ENCODE measurements at regions not wholly inside any gene's neighbourhood (a gene's known extent, or its start where the extent isn't known, plus 50 kb on each side); places are given as distances from the start of the nearest gene placed in this dataset.

- DNase-seq (ENCODE audit: low spot score), result no peak
Measured at GRCh38 chr9:1757186-1757585, 258.0 kb upstream of the SMARCA2 start.

DNA sequence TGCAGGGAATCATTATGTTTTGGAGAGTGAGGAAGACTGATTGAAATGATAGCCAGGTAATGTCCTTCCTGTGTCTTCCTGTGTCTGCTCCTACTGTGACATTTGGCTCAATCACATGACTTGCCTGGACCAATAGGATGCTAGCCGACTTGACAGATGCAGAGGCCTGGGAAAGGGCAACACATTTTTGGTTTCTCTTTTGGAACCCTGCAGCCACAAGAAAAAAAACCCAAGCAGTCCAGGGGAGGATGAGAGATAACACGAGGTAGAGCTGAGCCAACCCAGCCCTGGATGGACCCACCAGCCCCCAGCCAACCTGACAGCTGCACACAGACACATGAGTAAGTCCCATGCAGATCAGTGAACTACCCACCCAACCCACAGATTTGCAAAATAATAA, 256.1 kb upstream of the SMARCA2 start:
- no peak for DNase-seq (ENCODE audit: low spot score)

DNA sequence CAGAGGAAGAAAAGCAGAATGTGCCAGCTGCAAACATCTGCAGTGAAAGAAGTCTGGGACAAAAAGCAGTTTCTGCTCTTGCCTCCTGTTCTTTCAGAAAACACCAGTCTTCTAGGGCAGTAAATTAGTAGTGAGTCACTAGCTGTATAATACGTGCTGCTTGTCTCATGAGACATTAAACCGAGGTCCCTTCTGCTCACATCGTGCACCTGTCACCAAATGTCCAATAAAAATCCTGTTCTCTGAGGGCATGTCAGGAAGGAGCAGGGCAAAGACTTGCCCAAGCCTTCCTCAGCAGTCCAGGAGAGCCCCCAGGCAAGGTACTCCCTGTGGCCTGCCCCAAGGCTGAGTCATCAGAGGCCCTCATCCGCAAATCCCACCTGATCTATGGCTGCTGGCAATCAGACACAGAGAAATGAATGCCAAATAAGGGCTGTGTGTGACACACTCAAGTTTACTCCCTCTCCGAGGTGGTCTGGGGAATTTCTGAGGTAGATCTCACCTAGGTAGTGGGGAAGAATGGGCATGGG, 255.3 kb upstream of the SMARCA2 start:
- DNase-seq (ENCODE audit: low spot score), result no peak

DNA sequence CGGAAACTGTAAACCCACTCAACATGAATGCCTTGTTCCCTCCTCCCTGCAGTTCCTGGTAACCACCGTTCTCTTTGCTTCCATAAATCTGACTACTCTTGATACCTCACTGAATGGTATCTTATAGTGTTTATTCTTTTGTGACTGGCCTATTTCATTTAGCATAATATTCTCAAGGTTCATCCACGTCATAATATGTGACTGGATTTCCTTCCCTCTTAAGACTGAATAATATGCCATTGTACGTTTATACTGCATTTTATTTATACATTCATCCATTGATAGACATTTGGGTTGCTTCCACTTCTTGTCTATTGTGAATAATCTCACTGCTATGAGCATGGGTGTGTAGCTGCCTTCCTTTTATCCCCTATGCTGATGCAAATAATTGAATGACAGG, 253.3 kb upstream of the SMARCA2 start:
- no peak for DNase-seq (ENCODE audit: low spot score)

DNA sequence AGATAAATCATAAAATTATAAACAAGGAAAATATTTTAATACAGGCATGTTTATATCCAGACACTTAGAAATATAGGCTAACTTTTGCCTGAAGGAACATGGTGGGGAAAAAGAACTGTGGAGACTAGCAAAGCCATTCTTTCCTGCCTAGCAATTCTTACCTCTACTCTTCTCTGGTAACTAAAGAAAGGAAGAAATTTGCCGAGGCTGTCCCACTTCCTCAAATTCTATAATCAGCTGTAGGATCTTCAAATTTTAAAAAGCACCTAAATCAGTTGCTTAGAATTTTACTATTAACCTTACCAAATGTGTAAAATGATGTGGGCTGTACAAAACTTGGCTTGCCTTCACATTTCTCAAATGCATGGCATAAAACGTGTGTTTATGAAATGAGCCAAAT, 249.1 kb upstream of the SMARCA2 start:
- no peak for DNase-seq (ENCODE audit: low spot score)

DNA sequence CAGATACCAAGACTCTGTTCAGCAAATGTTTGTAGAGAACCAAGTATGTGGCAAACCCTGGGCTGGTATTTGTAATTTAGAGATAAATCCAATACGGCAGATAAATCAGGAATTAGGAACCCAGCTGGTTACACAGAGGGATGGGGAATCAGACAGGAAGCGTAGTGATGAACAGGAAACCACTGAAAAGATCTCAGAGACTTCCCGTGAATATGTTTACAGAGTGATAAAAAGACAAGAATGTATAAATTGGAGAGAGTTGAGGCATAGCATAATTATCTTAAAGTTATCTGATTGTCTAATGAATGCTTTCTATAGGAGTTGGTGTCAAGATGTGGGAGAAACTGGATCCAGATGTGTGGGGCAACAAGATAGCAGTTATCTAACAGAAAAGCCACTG, 246.6 kb upstream of the SMARCA2 start:
- no peak for DNase-seq (ENCODE audit: low spot score)

DNA sequence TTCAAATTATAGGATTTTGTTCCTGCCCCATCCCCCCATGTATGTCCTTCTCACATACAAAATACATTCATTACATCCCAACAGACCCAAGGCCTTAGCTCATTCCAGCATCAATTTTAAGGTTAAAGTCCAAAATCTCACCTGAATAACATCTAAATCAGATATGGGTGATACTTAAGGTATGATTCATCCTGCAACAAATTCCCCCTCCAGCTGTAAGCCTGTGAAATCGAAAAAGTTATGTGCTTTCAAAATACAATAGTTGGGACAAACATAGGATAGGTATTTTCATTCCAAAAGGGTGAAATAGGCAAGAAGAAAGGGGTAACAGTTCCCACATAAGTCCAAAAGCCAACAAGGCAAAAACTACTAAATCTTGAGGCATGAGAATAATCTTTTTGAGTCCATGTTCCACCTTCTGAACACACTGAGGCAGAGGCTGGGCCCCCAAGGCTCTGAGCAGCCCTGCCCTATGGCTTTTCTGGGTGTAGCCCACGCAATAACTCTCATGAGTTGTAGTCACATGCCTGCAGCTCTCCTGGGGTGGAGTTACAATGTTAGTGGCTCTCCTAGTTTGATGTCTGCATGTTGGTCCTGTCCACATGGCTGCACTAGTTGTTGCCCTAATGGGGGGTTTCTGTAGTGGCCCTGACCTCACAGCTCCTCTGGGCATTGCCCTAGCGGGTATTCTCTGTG, 243.9 kb upstream of the SMARCA2 start:
- no peak for DNase-seq (ENCODE audit: low spot score)

DNA sequence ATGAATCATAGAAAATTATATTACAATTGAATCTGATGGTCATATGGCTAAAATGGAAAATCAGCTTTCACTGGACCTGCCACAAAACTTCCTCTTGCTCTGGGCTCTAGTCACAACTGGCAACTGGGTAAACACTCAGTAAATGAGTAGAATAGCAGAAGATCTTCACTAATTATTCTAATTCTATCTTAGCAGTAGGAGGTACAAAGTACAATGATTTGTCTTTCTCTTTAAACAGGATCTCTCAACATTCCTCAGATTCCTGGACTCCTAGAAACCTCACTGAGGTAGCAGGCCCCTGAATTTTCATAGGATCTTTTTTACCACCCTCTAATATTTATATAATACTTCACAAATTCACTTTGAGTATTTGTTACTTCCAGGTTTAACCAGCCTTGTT, 239.9 kb upstream of the SMARCA2 start:
- DNase-seq (ENCODE audit: low spot score), result no peak

DNA sequence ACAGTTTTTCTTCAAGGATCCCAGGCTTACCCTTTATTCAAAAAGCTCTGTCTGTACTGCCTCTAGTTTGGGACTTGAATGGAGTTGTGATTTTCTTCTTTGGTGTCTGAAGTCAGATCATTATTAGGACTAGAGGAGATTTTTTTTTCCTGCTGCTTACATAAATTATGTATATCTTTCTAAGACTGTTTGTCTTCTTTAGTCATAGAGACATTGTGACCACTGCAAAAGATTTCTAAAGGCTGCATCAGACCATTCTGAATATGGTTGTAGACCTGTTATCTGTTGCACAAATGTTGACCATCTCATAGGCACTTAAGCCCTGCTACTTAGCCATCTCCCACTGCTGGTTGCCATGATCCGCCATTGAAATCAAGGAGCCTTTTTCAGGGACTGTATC, 238.5 kb upstream of the SMARCA2 start:
- no peak for DNase-seq (ENCODE audit: low spot score)

DNA sequence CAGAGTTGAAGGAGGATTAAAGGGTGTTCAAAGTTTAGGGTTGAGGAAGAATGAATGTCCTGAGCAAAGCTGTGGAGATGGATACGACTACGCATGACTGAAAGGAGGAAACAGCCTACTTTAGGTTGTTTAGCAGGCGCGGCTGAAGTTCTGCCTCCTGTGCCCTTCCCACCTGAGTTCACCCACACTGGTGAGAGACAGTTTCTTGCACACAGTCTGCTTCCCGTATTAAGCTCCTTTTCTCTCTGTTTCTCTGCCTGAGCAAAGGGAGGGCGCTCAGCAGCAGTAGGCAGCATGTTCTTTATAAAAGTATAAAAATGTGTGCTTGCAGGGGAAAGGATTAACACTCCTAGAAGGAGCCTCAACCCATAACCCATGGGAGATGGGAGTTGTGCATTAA, 224.0 kb upstream of the SMARCA2 start:
- no peak for DNase-seq (ENCODE audit: low spot score)

- no peak for DNase-seq (ENCODE audit: low spot score)
Measured at GRCh38 chr9:1794547-1795270, 220.4 kb upstream of the SMARCA2 start.

- DNase-seq (ENCODE audit: low spot score), result no peak
Measured at GRCh38 chr9:1804128-1804865, 210.8 kb upstream of the SMARCA2 start.

DNA sequence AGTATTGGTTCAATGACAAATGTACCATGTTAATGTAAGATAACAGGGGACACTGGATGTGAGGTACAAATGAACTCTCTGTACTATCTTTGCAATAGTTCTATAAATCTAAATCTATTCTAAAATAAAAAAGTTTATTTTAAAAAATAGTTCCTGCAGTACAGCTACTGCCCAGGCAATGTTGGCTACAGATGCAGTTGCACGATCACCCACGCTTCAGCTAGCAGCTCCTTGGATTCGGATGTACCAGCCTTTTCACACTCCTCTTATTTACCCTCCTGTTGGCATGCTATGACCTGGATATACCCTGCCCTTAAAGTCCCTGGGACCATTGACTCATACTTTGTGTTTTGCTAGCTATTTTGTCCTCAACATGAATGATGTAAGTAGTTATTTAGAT, 185.4 kb upstream of the SMARCA2 start:
- DNase-seq (ENCODE audit: low spot score), result no peak

DNA sequence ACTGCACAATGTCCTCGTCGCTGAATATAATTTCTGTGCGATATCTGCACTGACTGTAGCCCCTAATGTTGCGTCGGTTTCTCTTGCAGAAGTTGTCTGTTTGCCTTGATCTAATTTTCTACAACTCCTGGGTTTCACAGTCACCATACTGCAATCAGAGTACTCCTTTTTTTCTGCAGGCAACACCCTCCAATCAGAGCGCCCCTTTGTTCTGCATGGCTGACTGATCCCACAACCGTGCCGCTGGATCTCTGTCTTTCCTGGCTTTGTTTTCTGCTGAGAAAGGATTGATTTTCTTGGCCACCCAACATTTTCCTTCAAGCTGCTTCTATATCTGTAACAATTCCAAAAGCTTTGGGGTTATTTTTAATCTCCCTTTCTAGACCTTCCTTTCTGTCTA, 182.2 kb upstream of the SMARCA2 start:
- no peak for DNase-seq (ENCODE audit: low spot score)

GRCh38 chr9:1837453-1838084, 177.6 kb upstream of the SMARCA2 start:
- DNase-seq (ENCODE audit: low spot score), result no peak

DNA sequence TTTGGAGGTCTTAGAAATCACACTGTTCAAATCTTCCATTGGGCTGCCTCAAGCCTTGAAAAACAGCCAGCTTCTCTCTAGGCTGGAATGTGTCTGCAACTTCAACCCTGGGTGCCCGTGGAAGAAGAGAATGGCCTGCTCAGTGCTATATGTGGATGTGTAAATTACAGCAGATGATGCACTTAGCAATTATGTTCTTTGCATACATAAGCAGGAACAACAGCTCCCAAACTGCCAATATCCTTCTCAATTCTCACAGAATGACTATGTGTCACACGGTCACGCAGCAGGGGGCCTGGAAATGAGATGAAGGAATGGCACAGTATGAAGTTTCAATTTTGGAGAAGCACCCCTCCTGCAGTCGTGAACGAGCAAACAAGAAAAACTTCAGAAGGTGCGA, 175.2 kb upstream of the SMARCA2 start:
- DNase-seq (ENCODE audit: low spot score), result no peak

DNA sequence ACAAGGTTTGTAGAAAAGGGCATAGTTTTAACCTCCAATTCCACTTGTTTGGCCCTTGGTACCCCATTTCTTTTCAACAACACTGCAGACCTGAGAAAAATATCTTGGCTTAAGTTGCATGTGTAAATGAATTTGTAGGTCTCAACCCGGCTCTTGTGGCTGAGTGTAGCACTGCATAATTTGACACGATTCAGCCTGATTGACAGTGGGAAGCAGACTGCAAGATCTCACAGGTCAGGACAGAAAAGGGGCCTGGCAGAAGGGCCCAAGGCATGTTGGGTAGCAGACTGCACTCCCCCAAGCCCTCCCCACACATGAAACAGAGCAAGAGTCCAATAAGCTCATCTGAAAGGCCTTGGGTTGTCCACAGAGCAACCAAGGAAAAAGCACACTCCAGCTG, 169.7 kb upstream of the SMARCA2 start:
- no peak for DNase-seq (ENCODE audit: low spot score)

DNA sequence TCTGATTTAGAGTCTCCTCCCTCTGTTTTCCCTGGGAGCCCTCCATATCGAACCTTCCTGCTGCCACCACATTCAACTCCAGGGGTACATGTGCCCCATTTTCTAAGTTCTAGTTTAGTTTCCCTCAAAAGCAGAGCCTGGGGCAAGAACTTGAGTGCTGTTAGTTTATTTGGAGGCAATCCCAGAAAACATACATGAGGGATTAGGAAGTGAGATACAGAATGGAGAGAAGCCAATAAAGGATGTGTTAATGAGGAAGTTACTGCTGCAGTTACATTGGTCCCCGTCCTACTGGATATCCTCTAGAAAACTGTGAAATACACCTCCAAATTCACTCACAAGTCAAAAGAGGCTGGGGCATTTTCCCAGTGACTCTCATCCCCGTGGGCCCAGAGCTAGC, 159.4 kb upstream of the SMARCA2 start:
- no peak for DNase-seq (ENCODE audit: low spot score)

DNA sequence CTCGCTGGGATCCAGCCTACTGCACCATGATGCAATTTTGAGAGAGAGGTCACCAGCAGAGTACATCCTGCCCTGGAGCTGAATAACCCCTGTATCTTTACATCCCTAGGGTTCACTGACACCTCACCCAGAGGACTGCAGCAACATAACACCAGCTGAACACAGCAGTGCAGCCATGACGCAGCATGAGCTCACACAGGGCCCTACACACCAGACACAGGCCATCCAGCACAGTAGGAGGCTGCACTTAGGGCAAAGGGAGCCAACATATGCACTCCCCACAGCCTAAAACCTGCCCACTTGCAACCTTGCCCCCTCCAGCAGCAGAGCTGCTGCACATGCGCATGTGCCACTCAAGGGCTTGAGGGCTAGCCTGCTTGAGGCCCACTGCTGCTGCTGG, 157.3 kb upstream of the SMARCA2 start:
- DNase-seq (ENCODE audit: low spot score), result no peak

- no peak for DNase-seq (ENCODE audit: low spot score)
Measured at GRCh38 chr9:1869843-1870242, 145.3 kb upstream of the SMARCA2 start.

DNA sequence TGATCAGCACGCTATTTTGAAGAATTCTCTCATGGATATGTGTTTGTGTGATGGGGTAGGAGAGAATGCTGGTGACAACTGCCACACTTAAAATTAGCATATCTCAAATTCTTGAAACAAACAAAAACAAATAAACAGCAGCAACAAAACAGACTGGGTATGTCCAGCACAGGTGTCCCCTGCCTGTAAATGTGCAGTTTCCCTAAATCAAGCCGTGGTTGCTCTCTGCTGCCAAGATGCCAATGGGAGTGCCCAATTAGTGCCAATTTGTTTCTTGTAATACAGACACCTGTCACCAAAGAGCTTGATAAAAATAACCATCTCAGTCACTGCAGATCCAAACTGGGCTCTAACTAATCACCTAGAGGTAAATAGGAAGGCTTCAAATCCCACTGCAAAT, 144.2 kb upstream of the SMARCA2 start:
- DNase-seq (ENCODE audit: low spot score), result no peak
